CD4-positive, alpha-beta T cell (primary cell): ENCODE measurements at regions not wholly inside any gene's neighbourhood (a gene's known extent, or its start where the extent isn't known, plus 50 kb on each side); places are given as distances from the start of the nearest gene placed in this dataset.

Experiments used
- ATAC-seq: fragments of 200-7000 bp; cut with Tn5 transposase; one replicate; pipeline ENCODE4 v1.10.0; 2022; ENCODE audit warnings: mild to moderate bottlenecking; ENCODE audit not compliant: poor library complexity
- CTCF ChIA-PET: fragments of 350-600 bp; sonication (Branson Sonifier 250); formaldehyde crosslinking; loops from one replicate; lab custom pipeline; 2021; ENCODE audit warnings: antibody characterized with exemption, inconsistent platforms; lab: Charles Lee
- POLR2A ChIA-PET: fragments of 350-600 bp; sonication (Branson Sonifier 250); formaldehyde crosslinking; loops from one replicate; lab custom pipeline; 2021; ENCODE audit warnings: antibody characterized with exemption, inconsistent platforms; lab: Charles Lee
- DNase-seq, 14 experiments: peaks; one replicate each; pipeline ENCODE4 v3.0.0-alpha.2; 2013 to 2020; ENCODE audit warnings: mixed read lengths in 2 of 14
- H3K27ac ChIP-seq, 2 donors: one replicate each; pipeline versions ENCODE4 v1.5.1 to v1.7.0; 2013; ENCODE audit warnings: low read length in 2 of 2, low read depth in 1 of 2, mild to moderate bottlenecking in 1 of 2
- H3K27me3 ChIP-seq, 2 experiments: 1 replicate in 1 of 2; 2 replicates in 1 of 2; pipeline versions ENCODE4 v1.6.1 to v1.7.0; 2013; ENCODE audit warnings: low read length in 2 of 2, control low read depth in 1 of 2, mild to moderate bottlenecking in 1 of 2, moderate library complexity in 1 of 2; ENCODE audit not compliant: insufficient read depth in 2 of 2, control insufficient read depth in 1 of 2
- H3K36me3 ChIP-seq: one replicate; pipeline ENCODE4 v1.6.1; 2013; ENCODE audit warnings: low read length, control low read depth; ENCODE audit not compliant: insufficient read depth
- H3K4me1 ChIP-seq: one replicate; pipeline ENCODE4 v1.6.1; 2013; ENCODE audit warnings: low read length, control low read depth; ENCODE audit not compliant: insufficient read depth
- H3K4me3 ChIP-seq: one replicate; pipeline ENCODE4 v1.5.1; 2013; ENCODE audit warnings: mild to moderate bottlenecking, low read length, moderate library complexity
- H3K9me3 ChIP-seq, 2 experiments: 1 replicate in 1 of 2; 2 replicates in 1 of 2; pipeline versions ENCODE4 v1.6.1 to v1.7.0; 2013; ENCODE audit warnings: low read length in 2 of 2, mild to moderate bottlenecking in 2 of 2, control low read depth in 1 of 2, moderate library complexity in 1 of 2; ENCODE audit not compliant: control insufficient read depth in 1 of 2, insufficient read depth in 1 of 2
- H3K27ac Mint-ChIP-seq: one replicate; pipeline ENCODE4 v1.8.0; 2020; ENCODE audit warnings: mixed read lengths
- H3K27me3 Mint-ChIP-seq: one replicate; pipeline ENCODE4 v1.8.0; 2021; ENCODE audit warnings: mixed read lengths
- H3K36me3 Mint-ChIP-seq: one replicate; pipeline ENCODE4 v1.8.0; 2021; ENCODE audit warnings: low read depth, mixed read lengths
- H3K4me1 Mint-ChIP-seq: one replicate; pipeline ENCODE4 v1.8.0; 2021; ENCODE audit warnings: low read depth, mixed read lengths
- H3K4me3 Mint-ChIP-seq: one replicate; pipeline ENCODE4 v1.8.0; 2020; ENCODE audit warnings: mild to moderate bottlenecking, mixed read lengths
- H3K9me3 Mint-ChIP-seq: one replicate; pipeline ENCODE4 v1.8.0; 2020; ENCODE audit warnings: mixed read lengths
- CTCF ChIP-seq: fragments of 200-600 bp; IDR thresholded peaks from one replicate; pipeline ENCODE4 v1.8.0; 2022; ENCODE audit warnings: antibody characterized with exemption, mild to moderate bottlenecking
- intact Hi-C, 2 experiments: fragments of 100-400 bp; cut with DNase I in 1 of 2; cut with micrococcal nuclease in 1 of 2; formaldehyde crosslinking; loops; one replicate each; pipeline versions ENCODE4 v1.15.1 to v1.9.0; 2023 to 2025; cut with DNase I, micrococcal nuclease

GRCh38 chr18:54506516-54507261 is 84.4 kb upstream of the DYNAP start:
- H3K27me3 Mint-ChIP-seq = peaks cover 24% of the 10 kb centered on the region
- intact Hi-C loops = no loop called here
- POLR2A ChIA-PET = no interaction called here

GRCh38 chr18:54509793-54510192 is 81.3 kb upstream of the DYNAP start:
- Mint-ChIP-seq H3K4me3 (no peak overlapping the region), H3K27me3 (peaks cover 24% of the 10 kb centered on the region), H3K36me3 (no peaks in the 10 kb centered on the region), H3K9me3 (no peaks in the 10 kb centered on the region), H3K4me1 (no peaks in the 10 kb centered on the region), H3K27ac (no peak overlapping the region)
- no peaks in the 10 kb centered on the region for H3K9me3 ChIP-seq
- no peak for ATAC-seq
- DNase-seq = no peak
- no peak for TF ChIP-seq CTCF
- ChIA-PET POLR2A (no interaction called here), CTCF (interaction anchor here (1.0 kb wide), 1 partner anchor 8 kb away, joined by 3 read pairs; no protein-coding TSS in a partner anchor)
- no peaks in the 10 kb centered on the region for H3K27me3 ChIP-seq
- no peak overlapping the region for H3K4me3 ChIP-seq
- no peaks in the 10 kb centered on the region for H3K4me1 ChIP-seq
- intact Hi-C loops = no loop called here
- no peaks in the 10 kb centered on the region for H3K36me3 ChIP-seq
- H3K27ac ChIP-seq = no peak overlapping the region

More at GRCh38 chr18:54506516-54507261, 84.4 kb upstream of the DYNAP start:
- Histone ChIP-seq H3K27me3 (no peaks in the 10 kb centered on the region), H3K9me3 (no peaks in the 10 kb centered on the region), H3K36me3 (no peaks in the 10 kb centered on the region), H3K4me3 (no peak overlapping the region), H3K4me1 (no peaks in the 10 kb centered on the region), H3K27ac (no peak overlapping the region)
- Mint-ChIP-seq H3K27ac (no peak overlapping the region), H3K36me3 (no peaks in the 10 kb centered on the region), H3K4me3 (no peak overlapping the region), H3K9me3 (no peaks in the 10 kb centered on the region), H3K4me1 (no peaks in the 10 kb centered on the region)
- DNase-seq = no peak
- CTCF ChIA-PET = no interaction called here
- no peak for TF ChIP-seq CTCF
- ATAC-seq = no peak

- H3K4me3 Mint-ChIP-seq = no peak overlapping the region
- Histone ChIP-seq H3K27ac (no peak overlapping the region), H3K9me3 (no peaks in the 10 kb centered on the region), H3K27me3 (peaks cover 0 to 3% of the 10 kb centered on the region in 2 experiments), H3K36me3 (no peaks in the 10 kb centered on the region), H3K4me3 (no peak overlapping the region), H3K4me1 (no peaks in the 10 kb centered on the region)
- no peaks in the 10 kb centered on the region for H3K9me3 Mint-ChIP-seq
- TF ChIP-seq CTCF = no peak
- CTCF ChIA-PET = no interaction called here
- H3K4me1 Mint-ChIP-seq = no peaks in the 10 kb centered on the region
- no peaks in the 10 kb centered on the region for H3K36me3 Mint-ChIP-seq
- intact Hi-C loops = no loop called here
- no peak overlapping the region for H3K27ac Mint-ChIP-seq
- DNase-seq (no peak), ATAC-seq (no peak)
- POLR2A ChIA-PET = no interaction called here
- H3K27me3 Mint-ChIP-seq = no peaks in the 10 kb centered on the region
Measured at GRCh38 chr18:54515149-54515548, 75.9 kb upstream of the DYNAP start.
